ENCODE measurements at regions not wholly inside any gene's neighbourhood (a gene's known extent, or its start where the extent isn't known, plus 50 kb on each side); places are given as distances from the start of the nearest gene placed in this dataset.
"Not testable (repeated sequence)": the region's sequence is repeated elsewhere in the genome, so short reads cannot be mapped to it uniquely, and the experiment has no call there.

DNA sequence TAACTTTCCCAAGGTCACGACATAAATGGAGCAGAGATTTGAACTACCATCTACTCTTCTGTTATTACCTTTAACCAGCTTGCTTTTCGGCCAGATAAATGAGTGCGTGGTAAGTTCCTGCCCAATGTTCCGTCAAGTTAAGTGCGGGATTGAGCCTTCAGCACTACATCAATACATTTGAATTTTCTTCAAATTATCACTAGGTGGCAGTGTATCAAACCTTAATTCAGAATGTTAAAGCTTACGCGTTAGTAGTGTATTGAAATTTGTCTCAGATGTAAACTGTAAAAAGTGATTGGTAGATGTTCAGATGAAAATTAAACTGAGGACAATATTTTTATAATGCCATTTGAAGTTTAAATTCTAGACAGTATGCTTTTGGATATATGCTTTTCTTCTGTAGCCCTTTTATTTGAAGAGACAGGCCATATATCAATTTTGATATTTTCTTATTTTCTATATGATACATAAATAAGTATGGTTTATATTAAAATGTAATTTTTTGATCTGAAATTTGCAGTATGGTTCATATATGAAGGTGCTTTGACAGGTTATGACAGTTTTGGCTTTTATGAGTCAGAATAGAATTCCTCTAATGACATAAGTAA lies 681.3 kb downstream of the ADCYAP1 start:
- no peak for DNase-seq

GRCh38 chr18:1593091-1593490 lies 688.4 kb downstream of the ADCYAP1 start:
- DNase-seq = no peak

DNA sequence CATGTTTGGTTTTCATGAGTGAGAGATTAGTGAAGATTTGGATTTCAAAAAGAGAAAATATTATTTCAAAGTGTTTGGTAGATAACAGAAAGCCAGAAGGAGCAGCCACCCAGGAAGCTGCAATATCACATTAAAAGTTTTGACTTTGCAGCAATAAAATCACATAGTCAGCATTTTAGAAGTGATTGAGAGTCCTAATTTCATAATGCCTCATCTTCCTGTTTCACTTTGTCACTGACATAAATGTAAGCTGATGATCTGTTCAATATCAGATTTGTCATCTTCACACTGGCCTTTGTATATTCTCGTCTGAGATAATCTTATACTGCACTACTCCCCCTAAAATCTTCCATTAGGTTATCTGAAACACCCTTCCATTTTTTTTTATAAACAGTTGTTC lies 690.5 kb downstream of the ADCYAP1 start:
- no peak for DNase-seq

GRCh38 chr18:1599196-1599595 lies 694.5 kb downstream of the ADCYAP1 start:
- no peak for DNase-seq

GRCh38 chr18:1604751-1605150 lies 700.1 kb downstream of the ADCYAP1 start:
- DNase-seq = no peak

DNA sequence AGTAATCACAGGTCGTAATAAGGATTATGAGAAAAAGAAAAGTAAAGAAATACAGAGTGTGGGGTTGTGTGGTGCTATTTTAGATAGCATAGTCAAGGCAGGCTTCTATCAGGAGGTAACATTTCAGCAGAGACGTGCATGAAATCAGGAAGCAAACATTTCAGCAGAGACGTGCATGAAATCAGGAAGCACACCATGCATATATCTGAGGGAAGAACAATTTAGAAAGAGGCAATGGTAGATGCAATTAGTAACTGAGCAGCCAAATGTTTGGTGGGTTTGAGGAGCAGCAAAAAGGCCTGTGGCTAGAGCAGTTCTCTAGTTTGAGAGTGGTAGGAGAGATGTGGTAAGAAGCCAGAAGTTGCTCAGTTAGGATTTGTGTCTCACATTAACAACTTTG lies 713.7 kb downstream of the ADCYAP1 start:
- no peak for DNase-seq

- no peak for DNase-seq
Measured at GRCh38 chr18:1619507-1619906, 714.8 kb downstream of the ADCYAP1 start.

- no peak for DNase-seq
Measured at GRCh38 chr18:1624612-1625011, 719.9 kb downstream of the ADCYAP1 start.

GRCh38 chr18:1627494-1627893 lies 722.8 kb downstream of the ADCYAP1 start:
- DNase-seq = no peak

DNA sequence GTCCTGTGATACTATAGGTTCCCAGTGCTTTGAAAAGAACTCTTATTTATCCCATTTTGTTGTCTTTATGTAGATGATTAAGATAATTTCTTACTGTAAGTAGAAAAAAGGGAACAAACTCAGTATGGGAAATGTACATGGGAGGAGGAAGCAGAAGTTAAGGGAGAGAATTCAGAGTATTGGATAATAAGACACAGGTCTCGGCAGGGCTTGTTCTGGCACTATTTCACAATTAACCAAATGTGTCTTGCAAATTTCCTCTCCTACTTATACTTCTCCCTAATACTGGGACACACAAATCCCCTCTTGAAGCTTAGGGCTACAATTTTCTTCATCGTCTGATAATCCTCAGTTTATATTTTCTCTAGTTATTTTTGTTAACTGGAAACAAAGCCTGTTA lies 744.0 kb downstream of the ADCYAP1 start:
- DNase-seq = no peak

- DNase-seq = no peak
Measured at GRCh38 chr18:1652018-1652417, 747.3 kb downstream of the ADCYAP1 start.

GRCh38 chr18:1653873-1654272 lies 749.2 kb downstream of the ADCYAP1 start:
- no peak for DNase-seq

DNA sequence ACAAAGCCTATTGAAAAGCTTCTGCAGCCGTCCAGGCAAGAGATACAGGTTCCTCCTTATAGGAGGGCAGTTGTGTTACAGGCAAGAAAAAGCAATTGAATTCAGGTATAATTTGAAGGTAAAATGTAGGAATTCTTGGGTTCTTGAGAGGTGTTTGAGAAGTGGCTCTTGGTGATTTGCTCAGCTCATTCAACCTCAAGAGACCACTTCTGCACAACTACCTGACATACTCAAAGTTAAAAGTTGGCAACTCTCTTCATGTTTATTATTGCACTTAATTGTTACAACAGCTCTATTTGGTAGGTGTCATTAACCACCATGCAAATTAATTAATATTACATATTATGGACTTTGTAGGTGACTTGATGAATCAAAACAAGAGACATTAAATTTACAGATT lies 753.2 kb downstream of the ADCYAP1 start:
- DNase-seq = no peak

DNA sequence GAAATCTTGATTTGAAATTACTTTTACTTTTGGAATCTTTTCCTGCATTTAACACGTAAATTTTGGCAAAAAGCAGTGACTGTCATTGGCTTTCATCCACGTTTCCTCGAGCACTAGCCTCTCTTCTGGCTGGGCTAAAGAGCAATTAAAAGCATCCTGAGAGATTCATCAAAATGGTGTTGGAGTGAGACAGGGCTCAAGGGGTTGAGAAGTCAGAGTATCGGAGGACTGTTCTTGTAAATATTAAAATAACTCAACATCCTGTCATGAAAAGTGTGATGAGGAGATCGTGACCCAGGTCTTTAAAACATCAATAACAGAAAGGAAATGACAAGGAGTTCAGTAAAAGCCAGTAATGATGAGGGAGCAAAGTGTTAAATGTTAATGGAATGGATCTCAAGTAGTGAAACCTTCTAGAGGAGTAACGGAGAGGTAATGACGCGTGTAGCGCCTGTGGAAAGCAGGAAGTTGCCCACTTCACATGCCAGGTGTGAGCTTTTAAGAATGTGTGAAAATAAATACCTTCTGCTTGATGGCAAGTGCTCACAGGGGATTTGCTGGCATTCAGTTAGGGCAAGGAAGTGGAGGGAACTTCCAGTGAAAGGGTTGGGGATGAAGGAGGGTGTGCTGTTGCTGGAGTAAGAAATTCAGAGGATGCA lies 754.4 kb downstream of the ADCYAP1 start:
- no peak for DNase-seq

GRCh38 chr18:1663879-1664705 lies 759.4 kb downstream of the ADCYAP1 start:
- no peak for DNase-seq

- DNase-seq = no peak
Measured at GRCh38 chr18:1665079-1665478, 760.4 kb downstream of the ADCYAP1 start.

DNA sequence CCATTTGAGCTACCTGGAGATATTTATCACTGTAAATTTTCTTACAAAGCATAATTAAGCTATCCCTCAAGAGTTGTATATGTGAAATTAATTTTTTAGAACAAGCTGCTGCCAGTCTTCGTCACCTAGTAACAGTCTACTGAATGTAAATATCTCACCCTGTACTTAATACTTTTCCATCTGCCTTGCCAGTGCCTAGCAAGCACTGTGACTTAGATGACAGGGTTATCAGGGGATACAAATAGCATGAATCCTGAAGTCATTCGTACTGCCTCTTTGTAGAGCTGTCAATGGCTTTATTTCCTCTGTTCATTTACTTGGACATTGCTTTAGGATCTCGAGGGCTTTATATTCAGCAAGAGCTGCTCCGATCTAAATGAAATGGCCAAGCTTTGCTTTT lies 763.6 kb downstream of the ADCYAP1 start:
- DNase-seq = no peak

DNA sequence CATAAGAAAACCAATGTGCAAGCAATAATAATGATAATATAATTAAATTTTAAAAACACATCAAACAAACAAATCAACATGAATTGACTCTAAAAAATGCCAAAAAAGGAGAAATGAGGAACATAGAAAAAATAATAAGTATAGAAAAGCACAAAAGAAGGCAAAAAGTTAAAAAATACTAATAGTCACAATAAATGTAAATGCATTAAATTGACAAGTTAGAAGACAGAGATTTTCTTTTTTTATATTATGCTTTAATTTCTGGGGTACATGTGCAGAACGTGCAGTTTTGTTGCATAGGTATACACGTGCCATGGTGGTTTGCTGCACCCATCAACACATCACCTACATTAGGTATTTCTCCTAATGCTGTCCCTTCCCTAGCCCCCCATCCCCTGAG lies 767.0 kb downstream of the ADCYAP1 start:
- DNase-seq = not testable (repeated sequence)

DNA sequence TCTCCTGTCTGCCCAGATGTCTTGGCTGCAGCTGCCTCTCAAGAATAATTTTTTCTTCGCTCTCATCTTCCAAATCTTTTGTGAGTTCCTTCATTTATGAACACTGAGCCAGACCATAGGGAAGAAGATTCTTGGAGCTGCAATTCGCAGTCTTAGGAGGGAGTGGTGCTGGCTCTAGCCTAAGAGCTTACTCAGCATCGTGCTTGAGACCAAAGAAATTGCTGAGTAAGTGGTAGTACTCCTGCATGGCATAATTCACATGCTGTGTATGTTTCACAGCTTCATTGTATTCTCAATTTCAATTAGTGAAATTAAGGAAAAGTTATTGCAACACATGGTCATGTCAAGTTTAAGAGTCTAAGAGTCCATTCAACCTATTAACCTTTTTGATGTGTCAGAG lies 771.7 kb downstream of the ADCYAP1 start:
- DNase-seq = no peak

DNA sequence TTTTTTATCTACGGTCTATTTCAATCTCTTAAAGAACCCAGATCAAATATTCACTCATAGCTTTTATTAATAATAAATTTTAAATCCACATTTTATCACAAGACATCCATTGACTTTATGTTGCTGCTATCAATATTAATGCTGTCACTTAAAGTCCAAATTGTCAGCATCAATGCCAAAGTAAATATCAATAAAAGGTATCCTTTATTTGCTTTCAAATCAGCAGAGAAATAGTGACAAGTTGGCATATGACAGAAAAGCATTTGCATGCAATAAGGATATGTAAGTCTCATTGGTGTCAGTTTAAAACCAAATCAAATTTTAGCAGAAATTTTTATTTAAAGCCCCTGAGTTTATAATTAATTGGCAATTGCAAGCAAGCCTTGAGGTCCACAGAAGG lies 775.4 kb downstream of the ADCYAP1 start:
- no peak for DNase-seq

GRCh38 chr18:1691863-1692262 lies 787.2 kb downstream of the ADCYAP1 start:
- DNase-seq = no peak

DNA sequence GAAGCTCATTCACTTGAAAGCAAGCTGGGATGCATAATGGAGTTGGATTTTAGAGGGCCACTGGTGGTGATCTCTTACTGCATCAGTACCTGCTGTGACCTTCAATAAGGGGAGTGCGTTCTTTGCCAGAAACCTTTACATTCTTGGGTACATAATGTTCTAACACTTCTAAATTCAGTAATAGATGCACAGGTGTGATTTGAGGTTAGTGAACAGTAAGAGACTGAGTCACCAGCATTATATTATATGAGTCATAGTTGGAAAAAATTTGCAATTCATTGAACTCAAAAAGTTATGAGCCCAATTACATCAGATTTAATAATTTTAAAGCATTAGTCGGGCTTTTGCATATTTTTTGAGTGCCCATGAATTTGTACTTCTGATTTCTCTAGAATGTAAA lies 803.3 kb downstream of the ADCYAP1 start:
- DNase-seq = no peak

- DNase-seq = no peak
Measured at GRCh38 chr18:1710114-1710513, 805.4 kb downstream of the ADCYAP1 start.

DNA sequence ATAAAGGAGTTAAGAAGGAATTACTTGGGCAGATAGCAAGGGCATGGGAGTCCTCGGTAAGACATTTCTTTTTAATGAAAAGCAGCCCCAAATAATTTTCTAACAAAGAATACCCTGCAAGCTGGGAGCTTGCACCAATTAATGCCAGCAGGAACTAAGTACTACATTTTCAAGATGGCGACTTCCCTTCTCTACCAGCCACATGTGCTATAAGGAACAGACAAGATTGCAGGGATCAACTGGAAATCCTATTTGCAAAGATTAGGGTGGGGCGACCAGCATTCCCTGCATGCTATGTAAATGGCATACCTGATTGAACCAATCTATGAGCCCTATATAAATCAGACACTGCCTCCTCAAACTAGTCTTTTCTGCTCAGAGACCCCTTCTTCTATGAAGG lies 827.5 kb downstream of the ADCYAP1 start:
- DNase-seq = no peak

Measured in activated effector memory CD4-positive, alpha-beta T cell treated with Interleukin-2 at 50 U/mL for 16 hours (primary cell).